Lower leg skin (tissue), 4 donors: ENCODE measurements at regions not wholly inside any gene's neighbourhood (a gene's known extent, or its start where the extent isn't known, plus 50 kb on each side); places are given as distances from the start of the nearest gene placed in this dataset.

ENCODE experiments used
- DNase-seq, 2 donors: peaks; one replicate each; pipeline ENCODE4 v3.0.0-alpha.2; 2019; ENCODE audit warnings: low spot score in 2 of 2
- H3K4me3 ChIP-seq: fragments of 200-600 bp; sonication (generic); 2 replicates; pipeline ENCODE4 v1.5.1; 2017; ENCODE audit warnings: mild to moderate bottlenecking, low read depth; ENCODE audit not compliant: poor library complexity, severe bottlenecking
- POLR2A ChIP-seq, 2 donors: fragments of 450-650 bp; IDR thresholded peaks; one replicate each; pipeline ENCODE4 v1.6.1; 2016 to 2017; ENCODE audit warnings: antibody characterized with exemption in 2 of 2, mild to moderate bottlenecking in 1 of 2, moderate library complexity in 1 of 2
- WGBS, 2 donors: methylation state at CpG; one replicate each; pipeline ENCODE4 v1.1.5; 2018; 5-methylcytosine and 5-hydroxymethylcytosine counted together
- intact Hi-C: fragments of 100-400 bp; cut with DNase I; formaldehyde crosslinking; loops from one replicate; pipeline ENCODE4 v1.15.0; 2023; ENCODE audit warnings: low total_unique reads
- TF ChIP-seq, protein P1 (sequence below), 3 donors: fragments of 450-650 bp; IDR thresholded peaks; one replicate each; pipeline ENCODE4 v1.5.1; 2016; ENCODE audit warnings: antibody characterized with exemption in 3 of 3, mild to moderate bottlenecking in 3 of 3, moderate library complexity in 2 of 3

DNA sequence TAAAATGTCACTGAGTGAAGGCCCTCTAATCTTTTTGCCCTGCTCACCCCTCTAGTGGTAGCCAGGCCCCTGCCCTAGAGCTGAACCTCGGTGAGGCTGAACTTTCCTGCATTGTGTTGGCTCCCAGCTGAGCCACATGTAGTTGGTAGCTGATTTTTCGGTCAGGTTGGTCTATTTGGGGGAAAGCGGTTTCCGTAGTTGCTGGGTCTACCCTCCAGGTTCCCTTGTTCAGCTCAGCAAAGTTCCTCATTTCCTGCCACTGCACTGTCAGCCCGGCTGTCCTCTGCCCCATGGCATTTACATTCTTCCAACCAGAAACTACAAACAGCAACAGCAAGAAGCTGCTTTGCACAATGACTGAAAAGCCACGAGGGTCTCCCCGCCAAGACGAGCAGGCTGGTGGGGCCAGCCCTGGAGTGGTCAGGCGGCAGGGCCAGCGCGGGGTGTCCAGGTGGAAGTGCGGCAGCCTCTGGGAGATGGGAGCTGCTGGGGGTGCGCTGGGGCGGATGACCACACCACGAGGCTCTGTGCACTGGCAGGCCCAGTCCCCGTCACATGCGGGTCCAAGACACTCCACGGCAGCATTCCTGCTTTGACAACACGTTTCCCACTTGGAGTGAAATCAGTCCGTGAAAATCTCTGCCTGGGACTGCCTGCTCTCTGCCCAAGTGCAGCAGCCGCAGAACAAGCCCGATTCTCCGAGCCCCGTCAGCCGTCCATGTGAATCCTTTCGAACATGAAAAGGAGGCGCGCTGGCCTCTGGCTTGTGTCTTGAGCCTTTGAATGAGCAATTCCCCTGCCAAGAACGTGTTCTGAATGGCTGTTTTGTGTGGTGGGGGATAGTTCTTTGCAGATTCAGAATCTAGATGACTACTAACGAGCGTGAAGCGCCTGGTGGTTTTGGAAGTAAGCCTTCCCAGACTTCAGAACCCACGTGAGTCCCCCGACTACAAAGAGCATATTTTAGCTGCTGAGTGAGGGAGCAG lies 159.4 kb downstream of the ASB1 start:
- WGBS, 2 donors = 82 to 83% methylated on average over 24 to 34 of the region's 34 CpGs
- H3K4me3 ChIP-seq = no peak overlapping the region
- no peak for TF ChIP-seq POLR2A (IDR thresholded peaks at IDR 0.05)
- TF ChIP-seq, protein P1, sequence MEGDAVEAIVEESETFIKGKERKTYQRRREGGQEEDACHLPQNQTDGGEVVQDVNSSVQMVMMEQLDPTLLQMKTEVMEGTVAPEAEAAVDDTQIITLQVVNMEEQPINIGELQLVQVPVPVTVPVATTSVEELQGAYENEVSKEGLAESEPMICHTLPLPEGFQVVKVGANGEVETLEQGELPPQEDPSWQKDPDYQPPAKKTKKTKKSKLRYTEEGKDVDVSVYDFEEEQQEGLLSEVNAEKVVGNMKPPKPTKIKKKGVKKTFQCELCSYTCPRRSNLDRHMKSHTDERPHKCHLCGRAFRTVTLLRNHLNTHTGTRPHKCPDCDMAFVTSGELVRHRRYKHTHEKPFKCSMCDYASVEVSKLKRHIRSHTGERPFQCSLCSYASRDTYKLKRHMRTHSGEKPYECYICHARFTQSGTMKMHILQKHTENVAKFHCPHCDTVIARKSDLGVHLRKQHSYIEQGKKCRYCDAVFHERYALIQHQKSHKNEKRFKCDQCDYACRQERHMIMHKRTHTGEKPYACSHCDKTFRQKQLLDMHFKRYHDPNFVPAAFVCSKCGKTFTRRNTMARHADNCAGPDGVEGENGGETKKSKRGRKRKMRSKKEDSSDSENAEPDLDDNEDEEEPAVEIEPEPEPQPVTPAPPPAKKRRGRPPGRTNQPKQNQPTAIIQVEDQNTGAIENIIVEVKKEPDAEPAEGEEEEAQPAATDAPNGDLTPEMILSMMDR (IDR thresholded peaks at IDR 0.05) = no peak
- intact Hi-C loops = no loop called here
- peak; percentile 12 to 74 for DNase-seq

GRCh38 chr2:238586931-238587775 lies 160.4 kb downstream of the ASB1 start:
- intact Hi-C loops = no loop called here
- H3K4me3 ChIP-seq = no peak overlapping the region
- DNase-seq = peak; percentile 8 to 80
- TF ChIP-seq POLR2A (IDR thresholded peaks at IDR 0.05) = no peak
- TF ChIP-seq, protein P1 (IDR thresholded peaks at IDR 0.05) = no peak
- WGBS, 2 donors = 86 to 88% methylated on average over 16 of the region's 16 CpGs

GRCh38 chr2:238587776-238588660 lies 161.3 kb downstream of the ASB1 start:
- intact Hi-C loops = no loop called here
- peak; percentile 9 to 50 for DNase-seq
- TF ChIP-seq POLR2A (IDR thresholded peaks at IDR 0.05) = no peak
- WGBS, 2 donors = 87 to 93% methylated on average over 12 of the region's 12 CpGs
- no peak overlapping the region for H3K4me3 ChIP-seq

DNA sequence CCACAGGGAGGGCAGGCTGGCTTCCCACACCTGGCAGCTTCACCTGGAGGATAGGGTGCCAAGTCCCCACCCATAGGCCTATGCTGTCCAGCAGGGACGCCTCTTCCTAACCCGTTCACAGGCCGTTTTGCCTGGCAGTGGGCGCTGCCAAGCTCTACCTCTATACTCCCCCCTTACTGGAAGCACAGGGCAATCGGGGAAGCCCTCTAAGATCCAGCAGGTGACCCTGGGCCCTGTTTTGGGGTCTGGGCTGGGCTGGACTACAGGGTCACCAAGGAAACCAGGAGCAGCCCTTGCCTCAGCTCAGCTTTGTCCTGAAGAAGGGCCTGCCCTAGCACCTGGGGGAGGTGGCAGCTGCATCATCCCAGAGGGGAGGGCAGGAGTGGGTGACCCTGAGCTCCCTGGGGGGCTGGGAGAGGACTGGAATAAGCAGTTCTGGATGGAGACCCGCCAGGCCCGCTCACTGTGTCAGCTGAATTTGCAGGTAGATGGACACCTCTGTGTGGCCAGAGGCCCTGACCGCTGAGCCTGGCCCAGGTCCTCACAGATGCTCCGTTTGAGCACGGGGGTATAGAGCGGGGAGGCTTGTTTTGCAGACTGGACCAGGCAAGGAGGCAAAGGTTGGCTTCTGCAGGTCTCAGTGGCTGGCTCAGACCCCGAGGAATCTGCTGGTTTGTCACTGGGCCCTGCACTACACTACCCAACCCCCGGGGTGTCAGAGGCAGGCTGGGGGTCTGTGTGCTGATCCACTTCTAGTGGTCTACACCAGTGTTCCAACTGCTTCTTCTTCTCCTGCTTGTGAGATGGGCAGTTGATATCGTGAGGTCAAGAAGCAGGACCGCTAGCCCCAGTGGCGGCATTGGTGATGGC lies 163.1 kb downstream of the ASB1 start:
- TF ChIP-seq, protein P1 (IDR thresholded peaks at IDR 0.05) = no peak
- no peak for TF ChIP-seq POLR2A (IDR thresholded peaks at IDR 0.05)
- DNase-seq = peak; percentile 11 to 82
- intact Hi-C loops = loop anchor here (5.0 kb wide), 1 partner anchor 233 kb away; no protein-coding TSS in a partner anchor
- WGBS, 2 donors = 86 to 89% methylated on average over 15 to 16 of the region's 16 CpGs
- no peak overlapping the region for H3K4me3 ChIP-seq

- no peak for TF ChIP-seq POLR2A (IDR thresholded peaks at IDR 0.05)
- TF ChIP-seq, protein P1 (IDR thresholded peaks at IDR 0.05) = no peak
- intact Hi-C loops = loop anchor here (5.0 kb wide), 1 partner anchor 234 kb away; no protein-coding TSS in a partner anchor
- 47 to 49% methylated on average over 2 of the region's 2 CpGs for WGBS, 2 donors
- DNase-seq = peak in 1 of 2 donors; percentile 10
- H3K4me3 ChIP-seq = no peak overlapping the region
Observed at GRCh38 chr2:238591732-238592131, 165.0 kb downstream of the ASB1 start.
